GM19324 (cell line): ENCODE measurements at regions not wholly inside any gene's neighbourhood (a gene's known extent, or its start where the extent isn't known, plus 50 kb on each side); places are given as distances from the start of the nearest gene placed in this dataset.
A peak's percentile ranks its signal among the peaks of the same experiment; 100 is the strongest.
"Not testable (repeated sequence)": the region's sequence is repeated elsewhere in the genome, so short reads cannot be mapped to it uniquely, and the experiment has no call there.

Experiments used
- ATAC-seq: cut with Tn5 transposase; IDR thresholded peaks from one replicate; pipeline ENCODE4 v1.9.1; 2021; ENCODE audit warnings: mild to moderate bottlenecking, moderate library complexity; ENCODE audit not compliant: unreplicated experiment, low FRiP score

DNA sequence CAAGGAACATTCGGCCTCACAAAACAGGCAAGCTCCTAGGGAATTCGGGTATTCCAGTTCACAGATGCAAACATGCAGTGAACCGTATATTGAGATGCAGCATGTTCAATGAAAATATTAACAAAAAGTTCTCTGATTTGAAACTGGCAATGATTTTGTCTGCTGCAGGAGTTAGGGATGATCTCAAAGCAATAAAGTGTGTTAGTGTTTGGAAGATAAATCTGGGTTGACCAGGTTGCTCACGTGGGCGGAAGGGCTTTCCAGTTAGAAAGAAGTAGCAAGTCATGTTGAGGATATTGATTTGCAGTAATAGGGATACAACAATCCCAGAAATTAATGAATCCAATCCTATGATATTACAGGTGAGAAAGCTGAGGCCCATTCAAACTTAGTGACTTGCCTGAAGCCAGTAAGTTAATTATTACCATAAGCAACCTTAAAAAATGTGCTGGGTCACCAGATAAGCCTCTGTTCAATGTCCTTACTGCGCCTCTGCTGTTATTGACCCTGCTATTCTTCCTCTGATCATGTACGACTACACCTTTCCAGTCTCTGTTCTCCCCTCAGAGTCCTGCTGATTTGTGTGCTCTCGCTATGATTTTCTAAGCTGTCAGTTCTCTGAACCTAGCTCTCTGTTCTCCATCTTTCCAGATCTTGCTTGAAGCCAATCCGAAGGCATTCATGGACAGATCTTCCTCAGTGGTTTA lies 370.8 kb downstream of the DSEL start:
- ATAC-seq = no peak

DNA sequence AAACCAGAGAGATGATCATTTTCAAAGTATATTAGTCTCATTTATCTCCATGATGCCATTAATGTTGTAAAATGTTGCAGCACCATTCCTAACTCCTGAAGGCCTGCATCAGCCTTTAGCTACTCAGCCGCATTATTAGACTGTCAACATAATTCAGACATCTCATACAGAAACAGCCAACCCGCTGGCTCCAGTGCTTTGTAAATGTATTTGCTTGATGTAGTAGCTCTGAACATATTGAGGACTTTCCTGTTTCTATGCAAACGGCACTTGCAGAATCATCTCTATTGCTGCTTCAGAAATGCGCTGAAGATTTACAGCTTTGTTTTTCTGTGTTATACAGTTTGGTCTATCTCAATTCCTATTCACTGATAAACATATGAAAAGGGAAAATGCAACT lies 372.2 kb downstream of the DSEL start:
- ATAC-seq = no peak

- no peak for ATAC-seq
These were observed 373.5 kb downstream of the DSEL start for GRCh38 chr18:67143028-67143427.

DNA sequence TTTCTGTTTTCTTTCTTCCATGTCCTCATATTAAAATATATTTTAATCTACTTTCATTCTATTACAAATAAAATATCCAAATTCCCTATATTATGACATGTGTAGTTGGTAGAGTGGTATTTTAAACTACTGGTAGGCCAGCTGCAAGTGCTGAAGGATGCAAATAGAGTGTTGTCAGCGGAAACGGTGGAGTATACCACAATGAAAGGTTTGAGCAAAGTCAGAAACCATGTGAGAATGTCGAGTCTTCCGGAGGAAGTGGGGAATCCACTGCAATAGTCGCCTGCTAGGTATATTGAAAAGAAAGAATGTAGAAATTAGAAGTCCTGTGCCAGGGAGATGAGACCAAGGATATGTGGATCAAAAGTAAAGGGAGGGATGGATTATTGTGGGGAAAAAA lies 373.9 kb downstream of the DSEL start:
- no peak for ATAC-seq

GRCh38 chr18:67140495-67140894 lies 376.0 kb downstream of the DSEL start:
- no peak for ATAC-seq

- no peak for ATAC-seq
These were observed 376.6 kb downstream of the DSEL start for GRCh38 chr18:67139899-67140298.

GRCh38 chr18:67135981-67136380 lies 380.5 kb downstream of the DSEL start:
- no peak for ATAC-seq

DNA sequence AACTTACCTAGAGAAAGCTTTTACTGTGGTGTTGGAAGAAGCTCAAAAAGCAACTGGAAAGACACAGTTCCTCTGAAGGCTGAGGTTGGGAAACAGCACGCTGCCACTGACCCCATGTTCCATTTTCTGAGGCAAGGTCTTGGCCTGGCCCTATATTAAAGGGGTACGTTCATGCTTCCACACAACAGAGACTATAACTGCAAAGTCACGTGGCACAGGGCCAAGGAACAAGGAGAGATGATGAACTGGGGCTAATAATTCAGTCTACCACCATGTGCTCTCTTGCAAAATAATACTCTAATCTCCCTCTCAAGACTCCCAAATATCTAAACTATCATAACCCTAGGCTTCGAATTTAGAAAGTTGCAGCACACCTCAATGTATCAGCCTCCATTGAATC lies 381.6 kb downstream of the DSEL start:
- no peak for ATAC-seq

GRCh38 chr18:67133669-67134068 lies 382.9 kb downstream of the DSEL start:
- no peak for ATAC-seq

GRCh38 chr18:67132919-67133318 lies 383.6 kb downstream of the DSEL start:
- no peak for ATAC-seq

DNA sequence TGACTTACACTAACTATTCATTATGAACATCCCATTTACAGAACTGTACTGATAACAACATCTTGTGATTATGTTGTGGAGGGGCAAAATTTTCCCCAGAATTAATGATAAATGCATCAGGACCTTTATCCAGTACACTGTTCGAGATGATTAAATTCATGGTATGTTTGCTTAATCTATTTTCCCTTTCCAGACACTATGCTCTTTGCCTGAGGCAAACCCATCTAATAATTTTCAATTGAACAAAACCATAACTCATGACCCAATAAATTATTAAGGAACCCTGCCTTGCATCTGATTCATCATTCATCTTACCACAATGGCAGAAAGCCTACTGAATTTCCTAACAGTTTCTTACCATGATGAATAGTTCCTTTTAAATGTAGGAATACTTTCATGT lies 385.0 kb downstream of the DSEL start:
- ATAC-seq = no peak

DNA sequence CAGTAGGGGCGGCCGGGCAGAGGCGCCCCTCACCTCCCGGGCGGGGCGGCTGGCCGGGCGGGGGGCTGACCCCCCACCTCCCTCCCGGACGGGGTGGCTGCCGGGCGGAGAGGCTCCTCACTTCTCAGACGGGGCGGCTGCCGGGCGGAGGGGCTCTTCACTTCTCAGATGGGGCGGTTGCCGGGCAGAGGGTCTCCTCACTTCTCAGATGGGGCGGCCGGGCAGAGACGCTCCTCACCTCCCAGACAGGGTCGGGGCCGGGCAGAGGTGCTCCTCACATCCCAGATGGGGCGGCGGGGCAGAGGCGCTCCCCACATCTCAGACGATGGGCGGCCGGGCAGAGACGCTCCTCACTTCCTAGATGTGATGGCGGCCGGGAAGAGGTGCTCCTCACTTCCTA lies 389.8 kb downstream of the DSEL start:
- ATAC-seq = not testable (repeated sequence)

GRCh38 chr18:67123901-67124300 lies 392.6 kb downstream of the DSEL start:
- no peak for ATAC-seq

- ATAC-seq = no peak
These were observed 398.7 kb downstream of the DSEL start for GRCh38 chr18:67117804-67118203.

- ATAC-seq = no peak
These were observed 407.0 kb downstream of the DSEL start for GRCh38 chr18:67109535-67109934.

DNA sequence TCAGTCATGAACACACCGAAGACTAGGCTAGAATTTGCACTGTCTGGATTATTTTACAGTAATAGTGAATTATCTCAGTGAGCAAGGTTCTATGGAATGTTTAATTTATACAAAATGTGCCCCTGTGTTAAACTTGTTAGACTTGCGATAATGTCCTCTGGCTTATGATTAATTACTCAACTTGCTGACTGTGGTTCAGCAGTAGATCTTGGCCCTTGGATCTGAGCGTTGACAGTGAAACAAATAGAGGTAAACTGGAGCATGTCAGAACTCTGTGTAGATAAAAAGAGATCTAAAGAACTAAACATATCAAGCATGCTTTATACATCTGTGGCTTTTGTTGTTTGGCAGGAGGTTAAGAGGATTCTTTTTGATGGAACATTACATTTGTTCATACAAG lies 407.6 kb downstream of the DSEL start:
- no peak for ATAC-seq

DNA sequence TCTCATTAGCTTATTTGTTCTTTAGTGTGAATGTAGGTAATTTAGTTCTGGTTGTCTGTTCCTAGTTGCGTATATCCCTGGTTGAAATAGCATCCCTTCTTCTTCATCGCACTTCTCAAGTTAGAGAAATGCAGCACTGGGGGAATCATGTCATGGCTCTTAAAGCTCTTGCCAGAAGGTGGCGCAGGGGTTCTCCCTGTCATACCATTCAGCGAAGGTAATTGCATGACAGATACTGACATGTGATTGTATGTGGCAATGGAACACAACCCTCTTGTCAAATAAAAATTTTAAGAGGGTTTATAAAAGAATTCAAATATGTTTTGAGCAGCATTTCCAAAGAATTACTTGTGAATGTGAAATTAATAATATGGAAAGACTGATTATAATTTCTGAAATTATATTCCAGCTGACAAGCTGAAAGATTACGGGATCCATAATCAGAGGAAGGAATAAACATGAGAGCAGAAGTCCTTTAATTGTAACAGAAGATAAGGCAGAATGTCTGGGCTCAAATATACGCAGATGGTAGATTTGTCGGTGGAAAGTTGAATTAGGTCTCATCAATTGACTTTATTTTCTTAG lies 411.7 kb downstream of the DSEL start:
- ATAC-seq = peak; percentile 78

- no peak for ATAC-seq
These were observed 422.4 kb downstream of the DSEL start for GRCh38 chr18:67094123-67094522.

DNA sequence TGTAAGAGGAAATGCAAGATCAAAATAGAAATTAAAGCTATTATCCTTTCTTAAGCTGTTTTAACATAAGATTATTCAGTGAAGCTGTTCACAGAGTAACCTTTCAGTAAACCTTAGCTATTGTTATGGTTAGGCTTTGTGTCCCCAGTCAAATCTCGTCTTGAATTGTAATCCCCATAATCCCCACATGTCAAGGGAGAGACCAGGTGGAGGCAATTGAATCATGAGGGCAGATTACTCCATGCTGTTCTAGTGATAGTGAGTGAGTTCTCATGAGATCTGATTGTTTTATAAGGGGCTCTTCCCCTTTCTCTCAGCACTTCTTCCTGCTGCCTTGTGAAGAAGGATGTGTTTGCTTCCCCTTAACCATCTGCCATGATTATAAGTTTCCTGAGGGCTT lies 424.4 kb downstream of the DSEL start:
- no peak for ATAC-seq

- no peak for ATAC-seq
These were observed 434.9 kb downstream of the DSEL start for GRCh38 chr18:67081482-67082211.

GRCh38 chr18:67080601-67081000 lies 435.9 kb downstream of the DSEL start:
- ATAC-seq = no peak

GRCh38 chr18:67074309-67074708 lies 442.2 kb downstream of the DSEL start:
- no peak for ATAC-seq
